HG03097 (cell line): ENCODE measurements at regions not wholly inside any gene's neighbourhood (a gene's known extent, or its start where the extent isn't known, plus 50 kb on each side); places are given as distances from the start of the nearest gene placed in this dataset.
A peak's percentile ranks its signal among the peaks of the same experiment; 100 is the strongest.

ENCODE experiments used
- ATAC-seq: cut with Tn5 transposase; IDR thresholded peaks from one replicate; pipeline ENCODE4 v1.9.1; 2021; ENCODE audit not compliant: unreplicated experiment, low FRiP score

GRCh38 chr20:19944772-19945459 lies 72.2 kb upstream of the NAA20 start:
- ATAC-seq, result peak; percentile 48

GRCh38 chr20:19945732-19946670 lies 71.2 kb upstream of the NAA20 start:
- ATAC-seq, result no peak

GRCh38 chr20:19947611-19948264 lies 69.4 kb upstream of the NAA20 start:
- ATAC-seq, result no peak

GRCh38 chr20:19949195-19949867 lies 67.8 kb upstream of the NAA20 start:
- ATAC-seq, result no peak

- no peak for ATAC-seq
Observed at GRCh38 chr20:19950042-19950441, 67.1 kb upstream of the NAA20 start.

GRCh38 chr20:19952392-19952791 lies 64.8 kb upstream of the NAA20 start:
- no peak for ATAC-seq

- ATAC-seq, result no peak
Observed at GRCh38 chr20:19953606-19954005, 63.6 kb upstream of the NAA20 start.

- no peak for ATAC-seq
Observed at GRCh38 chr20:19956976-19957375, 60.2 kb upstream of the NAA20 start.

GRCh38 chr20:19958219-19958618 lies 58.9 kb upstream of the NAA20 start:
- no peak for ATAC-seq

GRCh38 chr20:19958928-19959327 lies 58.2 kb upstream of the NAA20 start:
- ATAC-seq, result no peak

GRCh38 chr20:19960745-19961144 lies 56.4 kb upstream of the NAA20 start:
- no peak for ATAC-seq

- ATAC-seq, result no peak
Observed at GRCh38 chr20:19961293-19961692, 55.9 kb upstream of the NAA20 start.

GRCh38 chr20:19962958-19963357 lies 54.2 kb upstream of the NAA20 start:
- no peak for ATAC-seq

- ATAC-seq, result no peak
Observed at GRCh38 chr20:19964289-19965265, 52.6 kb upstream of the NAA20 start.

- no peak for ATAC-seq
Observed at GRCh38 chr20:19966840-19967239, 50.3 kb upstream of the NAA20 start.
